ENCODE measurements at regions not wholly inside any gene's neighbourhood (a gene's known extent, or its start where the extent isn't known, plus 50 kb on each side); places are given as distances from the start of the nearest gene placed in this dataset.

DNA sequence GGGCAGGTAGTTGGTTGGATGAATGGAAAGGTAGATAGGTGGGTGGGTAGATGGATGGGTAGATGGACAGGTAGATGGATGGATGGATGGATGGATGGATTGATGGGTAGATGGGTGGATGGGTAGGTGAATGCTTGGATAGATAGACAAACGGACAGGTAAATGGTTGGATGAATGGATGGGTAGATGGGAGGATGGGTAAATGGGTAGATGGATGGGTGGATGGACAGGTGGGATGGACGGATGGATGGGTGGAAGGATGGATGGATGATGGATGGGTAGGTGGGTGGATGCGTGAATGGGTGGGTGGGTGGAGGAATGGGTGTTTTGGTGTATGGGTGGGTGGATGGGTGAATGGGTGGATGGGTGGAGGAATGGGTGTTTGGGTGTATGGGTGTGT, 50.1 kb upstream of the ASAP2 start:
- no peaks in the 10 kb centered on the region for H3K4me1 Mint-ChIP-seq
- no peaks in the 10 kb centered on the region for H3K36me3 ChIP-seq (ENCODE audit: control insufficient read depth in 2 of 2, extremely low read depth in 1 of 2, insufficient read depth in 1 of 2, low read length in 1 of 2)
- H3K9me3 ChIP-seq = no peaks in the 10 kb centered on the region
- H3K27ac Mint-ChIP-seq = no peak overlapping the region
- no peaks in the 10 kb centered on the region for H3K36me3 Mint-ChIP-seq
- peaks cover 0 to 31% of the 10 kb centered on the region in 2 experiments for H3K27me3 ChIP-seq (replicated peaks in 1 of 2; ENCODE audit: control insufficient read depth in 2 of 2, extremely low read depth in 1 of 2, insufficient read depth in 2 of 2, low read length in 1 of 2)
- DNase-seq (no peak), ATAC-seq (replicated peaks in 1 of 4) (no peak)
- 83% methylated on average over 3 of the region's 3 CpGs for WGBS (ENCODE audit: insufficient coverage)
- H3K4me1 ChIP-seq (ENCODE audit: control insufficient read depth in 1 of 2, extremely low read depth in 1 of 2, insufficient read depth in 2 of 2, low read length in 2 of 2) = no peaks in the 10 kb centered on the region
- no peak overlapping the region for H3K27ac ChIP-seq (ENCODE audit: low read length)
- CTCF ChIA-PET = no interaction called here
- H3K4me3 ChIP-seq (ENCODE audit: control insufficient read depth in 1 of 2, extremely low read depth in 1 of 2, low read length in 1 of 2) = no peak overlapping the region
- peaks cover 29 to 34% of the 10 kb centered on the region in 2 donors for H3K27me3 Mint-ChIP-seq
- no peak overlapping the region for H3K4me3 Mint-ChIP-seq
- POLR2A ChIA-PET = no interaction called here
- H3K9me3 Mint-ChIP-seq = no peaks in the 10 kb centered on the region

DNA sequence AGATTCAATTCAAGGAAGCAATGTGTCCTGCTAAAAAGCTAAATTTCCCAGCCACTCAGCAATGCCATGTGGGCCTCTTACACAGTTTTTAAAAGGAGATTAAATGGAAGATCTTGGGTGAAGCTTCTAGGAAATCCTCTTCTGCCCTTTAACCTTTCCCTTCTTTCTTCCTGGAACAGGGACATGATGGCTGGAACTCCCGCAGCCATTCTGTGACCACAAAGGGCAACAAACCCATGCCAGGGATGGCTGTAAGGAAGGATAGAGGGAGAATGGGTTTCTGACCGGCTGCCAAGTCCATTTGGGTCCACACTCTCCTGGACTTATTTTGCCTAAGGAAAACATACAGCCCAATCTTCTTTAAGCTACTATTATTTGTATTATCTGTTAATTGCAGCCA, 52.6 kb upstream of the ASAP2 start:
- H3K4me3 Mint-ChIP-seq = no peak overlapping the region
- H3K4me3 ChIP-seq (ENCODE audit: control insufficient read depth in 1 of 2, extremely low read depth in 1 of 2, low read length in 1 of 2) = no peak overlapping the region
- H3K36me3 ChIP-seq (ENCODE audit: control insufficient read depth in 2 of 2, extremely low read depth in 1 of 2, insufficient read depth in 1 of 2, low read length in 1 of 2) = no peaks in the 10 kb centered on the region
- no peaks in the 10 kb centered on the region for H3K36me3 Mint-ChIP-seq
- H3K9me3 Mint-ChIP-seq = no peaks in the 10 kb centered on the region
- no peaks in the 10 kb centered on the region for H3K4me1 ChIP-seq (ENCODE audit: control insufficient read depth in 1 of 2, extremely low read depth in 1 of 2, insufficient read depth in 2 of 2, low read length in 2 of 2)
- no peaks in the 10 kb centered on the region for H3K4me1 Mint-ChIP-seq
- no peak overlapping the region for H3K27ac ChIP-seq (ENCODE audit: low read length)
- ATAC-seq (replicated peaks in 1 of 4) (no peak), DNase-seq (no peak)
- no peak overlapping the region for H3K27ac Mint-ChIP-seq
- ChIA-PET CTCF (no interaction called here), POLR2A (no interaction called here)
- peaks cover 0 to 37% of the 10 kb centered on the region in 2 experiments for H3K27me3 ChIP-seq (replicated peaks in 1 of 2; ENCODE audit: control insufficient read depth in 2 of 2, extremely low read depth in 1 of 2, insufficient read depth in 2 of 2, low read length in 1 of 2)
- peaks cover 27 to 44% of the 10 kb centered on the region in 2 donors for H3K27me3 Mint-ChIP-seq
- H3K9me3 ChIP-seq = no peaks in the 10 kb centered on the region
- no CpG with 5 or more reads among the region's 2 CpGs for WGBS (ENCODE audit: insufficient coverage)

DNA sequence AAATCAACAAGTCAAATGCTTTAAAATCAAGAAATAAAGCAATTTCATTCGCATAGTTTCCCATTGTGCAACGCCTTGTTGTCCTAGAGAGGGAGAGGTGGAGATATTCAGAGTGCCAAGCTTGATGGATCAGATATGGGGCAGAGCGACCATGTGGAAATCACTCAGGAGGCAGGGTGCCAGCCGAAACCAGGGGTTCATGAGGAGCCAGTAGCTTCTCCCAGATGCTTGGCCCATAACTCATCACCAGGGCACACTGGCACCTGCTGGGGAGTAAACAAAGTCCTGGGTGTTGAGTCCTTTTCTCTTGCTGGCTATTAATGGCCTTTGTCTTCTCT, 53.0 kb upstream of the ASAP2 start:
- Mint-ChIP-seq H3K4me1 (no peaks in the 10 kb centered on the region), H3K27ac (no peak overlapping the region), H3K27me3 (peaks cover 27 to 44% of the 10 kb centered on the region in 2 donors), H3K4me3 (no peak overlapping the region), H3K9me3 (no peaks in the 10 kb centered on the region), H3K36me3 (no peaks in the 10 kb centered on the region)
- Histone ChIP-seq H3K27ac (ENCODE audit: low read length) (no peak overlapping the region), H3K4me1 (ENCODE audit: control insufficient read depth in 1 of 2, extremely low read depth in 1 of 2, insufficient read depth in 2 of 2, low read length in 2 of 2) (no peaks in the 10 kb centered on the region), H3K27me3 (replicated peaks in 1 of 2; ENCODE audit: control insufficient read depth in 2 of 2, extremely low read depth in 1 of 2, insufficient read depth in 2 of 2, low read length in 1 of 2) (peaks cover 0 to 41% of the 10 kb centered on the region in 2 experiments), H3K4me3 (ENCODE audit: control insufficient read depth in 1 of 2, extremely low read depth in 1 of 2, low read length in 1 of 2) (no peak overlapping the region), H3K9me3 (no peaks in the 10 kb centered on the region), H3K36me3 (ENCODE audit: control insufficient read depth in 2 of 2, extremely low read depth in 1 of 2, insufficient read depth in 1 of 2, low read length in 1 of 2) (no peaks in the 10 kb centered on the region)
- CTCF ChIA-PET = no interaction called here
- 86% methylated on average over 3 of the region's 4 CpGs for WGBS (ENCODE audit: insufficient coverage)
- no peak for DNase-seq
- ATAC-seq (replicated peaks in 1 of 4) = no peak
- POLR2A ChIA-PET = no interaction called here

DNA sequence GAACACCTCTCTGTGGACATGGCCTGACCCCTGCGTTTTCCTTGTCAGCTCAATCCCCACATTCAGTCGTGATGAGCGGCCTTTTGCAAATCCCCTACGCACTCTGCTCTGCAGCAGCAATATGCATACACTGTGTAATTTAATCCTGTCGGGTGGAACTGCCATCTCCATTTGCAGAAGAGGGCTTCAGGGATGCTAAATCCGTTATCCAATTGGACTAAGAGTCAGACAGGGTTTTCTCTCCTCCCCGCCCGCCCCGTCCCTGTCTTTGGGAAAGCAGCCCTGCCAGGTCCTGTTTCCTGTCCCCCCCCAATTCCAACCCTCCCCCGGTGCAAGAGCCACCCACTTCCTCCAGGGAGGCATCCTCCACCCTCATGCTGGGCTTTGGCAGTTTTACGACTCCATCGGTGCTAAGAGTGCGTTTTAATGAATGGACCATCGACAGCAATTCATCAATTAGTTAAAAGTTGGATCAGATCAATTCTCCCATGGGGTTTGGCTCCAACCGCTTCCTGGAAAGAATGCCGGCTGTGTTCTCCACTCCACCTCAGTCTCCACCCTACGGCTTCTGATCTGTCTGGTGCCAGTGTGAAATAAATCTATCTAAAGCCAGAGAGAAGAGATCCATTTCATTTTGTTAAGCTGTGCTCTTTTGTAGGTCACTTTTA, 53.5 kb upstream of the ASAP2 start:
- Mint-ChIP-seq H3K4me1 (no peaks in the 10 kb centered on the region), H3K27ac (no peak overlapping the region), H3K4me3 (no peak overlapping the region), H3K36me3 (no peaks in the 10 kb centered on the region), H3K9me3 (no peaks in the 10 kb centered on the region), H3K27me3 (peaks cover 27 to 45% of the 10 kb centered on the region in 2 donors)
- no peak overlapping the region for H3K4me3 ChIP-seq (ENCODE audit: control insufficient read depth in 1 of 2, extremely low read depth in 1 of 2, low read length in 1 of 2)
- no peaks in the 10 kb centered on the region for H3K4me1 ChIP-seq (ENCODE audit: control insufficient read depth in 1 of 2, extremely low read depth in 1 of 2, insufficient read depth in 2 of 2, low read length in 2 of 2)
- H3K9me3 ChIP-seq = no peaks in the 10 kb centered on the region
- CTCF ChIA-PET = no interaction called here
- H3K27me3 ChIP-seq (replicated peaks in 1 of 2; ENCODE audit: control insufficient read depth in 2 of 2, extremely low read depth in 1 of 2, insufficient read depth in 2 of 2, low read length in 1 of 2) = peaks cover 0 to 42% of the 10 kb centered on the region in 2 experiments
- ATAC-seq (replicated peaks in 1 of 4) (no peak), DNase-seq (no peak)
- no peaks in the 10 kb centered on the region for H3K36me3 ChIP-seq (ENCODE audit: control insufficient read depth in 2 of 2, extremely low read depth in 1 of 2, insufficient read depth in 1 of 2, low read length in 1 of 2)
- no peak overlapping the region for H3K27ac ChIP-seq (ENCODE audit: low read length)
- POLR2A ChIA-PET = no interaction called here
- 17% methylated on average over 8 of the region's 17 CpGs for WGBS (ENCODE audit: insufficient coverage)

- H3K36me3 ChIP-seq (ENCODE audit: control insufficient read depth in 2 of 2, extremely low read depth in 1 of 2, insufficient read depth in 1 of 2, low read length in 1 of 2) = no peaks in the 10 kb centered on the region
- POLR2A ChIA-PET = no interaction called here
- H3K4me3 ChIP-seq (ENCODE audit: control insufficient read depth in 1 of 2, extremely low read depth in 1 of 2, low read length in 1 of 2) = no peak overlapping the region
- H3K27me3 ChIP-seq (replicated peaks in 1 of 2; ENCODE audit: control insufficient read depth in 2 of 2, extremely low read depth in 1 of 2, insufficient read depth in 2 of 2, low read length in 1 of 2) = peaks cover 0 to 53% of the 10 kb centered on the region in 2 experiments
- no peak for DNase-seq
- H3K4me1 Mint-ChIP-seq = no peaks in the 10 kb centered on the region
- H3K27ac Mint-ChIP-seq = no peak overlapping the region
- H3K36me3 Mint-ChIP-seq = no peaks in the 10 kb centered on the region
- ATAC-seq (replicated peaks in 1 of 4) = no peak
- no peaks in the 10 kb centered on the region for H3K9me3 ChIP-seq
- no peaks in the 10 kb centered on the region for H3K9me3 Mint-ChIP-seq
- H3K4me1 ChIP-seq (ENCODE audit: control insufficient read depth in 1 of 2, extremely low read depth in 1 of 2, insufficient read depth in 2 of 2, low read length in 2 of 2) = no peaks in the 10 kb centered on the region
- H3K27ac ChIP-seq (ENCODE audit: low read length) = no peak overlapping the region
- no peak overlapping the region for H3K4me3 Mint-ChIP-seq
- CTCF ChIA-PET = interaction anchor here in 1 of 2 donors (0.6 kb wide), 1 partner anchor 518 kb away, joined by 3 read pairs; no protein-coding TSS in a partner anchor
- WGBS (ENCODE audit: insufficient coverage) = 84% methylated on average over 9 of the region's 13 CpGs
- H3K27me3 Mint-ChIP-seq = peaks cover 28 to 50% of the 10 kb centered on the region in 2 donors
These were observed 55.7 kb upstream of the ASAP2 start for GRCh38 chr2:9150906-9151305.

GRCh38 chr2:9150568-9150900, 56.1 kb upstream of the ASAP2 start:
- no peak for ATAC-seq (replicated peaks in 1 of 4)
- CTCF ChIA-PET = no interaction called here
- no peak overlapping the region for H3K27ac ChIP-seq (ENCODE audit: low read length)
- no peaks in the 10 kb centered on the region for H3K36me3 Mint-ChIP-seq
- no peaks in the 10 kb centered on the region for H3K9me3 Mint-ChIP-seq
- no peak for DNase-seq
- no peak overlapping the region for H3K4me3 Mint-ChIP-seq
- H3K9me3 ChIP-seq = no peaks in the 10 kb centered on the region
- no peak overlapping the region for H3K27ac Mint-ChIP-seq
- 85% methylated on average over 7 of the region's 7 CpGs for WGBS (ENCODE audit: insufficient coverage)
- no peak overlapping the region for H3K4me3 ChIP-seq (ENCODE audit: control insufficient read depth in 1 of 2, extremely low read depth in 1 of 2, low read length in 1 of 2)
- POLR2A ChIA-PET = no interaction called here
- peaks cover 0 to 53% of the 10 kb centered on the region in 2 experiments for H3K27me3 ChIP-seq (replicated peaks in 1 of 2; ENCODE audit: control insufficient read depth in 2 of 2, extremely low read depth in 1 of 2, insufficient read depth in 2 of 2, low read length in 1 of 2)
- peaks cover 24 to 46% of the 10 kb centered on the region in 2 donors for H3K27me3 Mint-ChIP-seq
- no peaks in the 10 kb centered on the region for H3K4me1 Mint-ChIP-seq
- no peaks in the 10 kb centered on the region for H3K36me3 ChIP-seq (ENCODE audit: control insufficient read depth in 2 of 2, extremely low read depth in 1 of 2, insufficient read depth in 1 of 2, low read length in 1 of 2)
- H3K4me1 ChIP-seq (ENCODE audit: control insufficient read depth in 1 of 2, extremely low read depth in 1 of 2, insufficient read depth in 2 of 2, low read length in 2 of 2) = no peaks in the 10 kb centered on the region
